CD4-positive, alpha-beta T cell treated with Interleukin-15 for 4 hours (primary cell): ENCODE measurements at regions not wholly inside any gene's neighbourhood (a gene's known extent, or its start where the extent isn't known, plus 50 kb on each side); places are given as distances from the start of the nearest gene placed in this dataset.

ENCODE experiments used
- DNase-seq: peaks from one replicate; pipeline ENCODE4 v3.0.0-alpha.2; 2020; ENCODE audit warnings: low spot score

GRCh38 chr22:47568700-47569099 is 806.2 kb downstream of the TBC1D22A start:
- no peak for DNase-seq

DNA sequence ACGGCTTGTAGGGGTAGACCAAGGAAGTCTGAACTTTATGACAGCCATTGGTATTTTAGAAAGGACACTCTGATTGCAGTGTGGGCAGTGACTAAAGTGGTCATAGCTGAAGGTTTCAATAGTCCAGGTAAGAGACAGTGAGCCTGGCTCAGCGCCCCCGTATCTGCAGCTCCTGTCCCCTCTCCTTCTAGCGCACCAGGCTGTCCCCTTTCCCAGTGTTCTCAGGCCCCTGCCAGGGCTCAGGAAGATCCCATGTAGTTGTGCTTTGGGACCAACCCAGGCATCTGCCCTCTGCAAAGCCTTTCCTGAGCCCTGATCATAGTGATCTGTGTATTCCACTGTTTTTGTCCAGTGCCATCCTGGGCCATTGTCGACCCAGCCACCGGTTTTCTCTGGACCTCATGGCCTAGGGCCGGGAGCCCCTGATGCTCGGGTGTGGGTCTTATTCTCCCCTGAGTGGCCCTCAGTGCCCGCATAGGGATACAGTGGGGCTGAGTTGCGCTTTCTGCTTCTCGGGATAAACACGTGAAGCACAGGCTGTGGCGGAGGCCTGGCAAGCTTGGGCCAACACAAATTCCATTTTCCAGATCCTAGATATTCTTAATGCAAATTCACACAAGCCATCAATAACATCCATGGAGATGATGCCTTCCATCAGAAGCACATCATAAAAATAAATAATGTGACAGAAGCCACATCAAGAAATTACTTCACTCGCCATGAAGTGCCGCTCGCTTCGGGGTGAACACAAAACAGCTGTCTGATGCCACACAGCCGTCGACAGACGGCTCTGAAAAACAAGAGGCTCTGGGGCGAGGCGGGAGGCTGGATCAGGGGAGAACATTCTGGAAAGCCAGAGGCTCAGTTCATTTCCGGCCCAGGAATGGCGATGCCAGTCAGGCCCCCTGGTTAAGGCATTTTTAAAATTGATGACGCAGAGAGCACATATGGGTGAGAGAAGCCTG is 805.0 kb downstream of the TBC1D22A start:
- no peak for DNase-seq

- DNase-seq, result no peak
Observed at GRCh38 chr22:47566491-47566890, 804.0 kb downstream of the TBC1D22A start.

- no peak for DNase-seq
Observed at GRCh38 chr22:47565607-47566006, 803.2 kb downstream of the TBC1D22A start.

GRCh38 chr22:47564651-47565434 is 802.4 kb downstream of the TBC1D22A start:
- no peak for DNase-seq

- DNase-seq, result no peak
Observed at GRCh38 chr22:47564158-47564450, 801.7 kb downstream of the TBC1D22A start.

DNA sequence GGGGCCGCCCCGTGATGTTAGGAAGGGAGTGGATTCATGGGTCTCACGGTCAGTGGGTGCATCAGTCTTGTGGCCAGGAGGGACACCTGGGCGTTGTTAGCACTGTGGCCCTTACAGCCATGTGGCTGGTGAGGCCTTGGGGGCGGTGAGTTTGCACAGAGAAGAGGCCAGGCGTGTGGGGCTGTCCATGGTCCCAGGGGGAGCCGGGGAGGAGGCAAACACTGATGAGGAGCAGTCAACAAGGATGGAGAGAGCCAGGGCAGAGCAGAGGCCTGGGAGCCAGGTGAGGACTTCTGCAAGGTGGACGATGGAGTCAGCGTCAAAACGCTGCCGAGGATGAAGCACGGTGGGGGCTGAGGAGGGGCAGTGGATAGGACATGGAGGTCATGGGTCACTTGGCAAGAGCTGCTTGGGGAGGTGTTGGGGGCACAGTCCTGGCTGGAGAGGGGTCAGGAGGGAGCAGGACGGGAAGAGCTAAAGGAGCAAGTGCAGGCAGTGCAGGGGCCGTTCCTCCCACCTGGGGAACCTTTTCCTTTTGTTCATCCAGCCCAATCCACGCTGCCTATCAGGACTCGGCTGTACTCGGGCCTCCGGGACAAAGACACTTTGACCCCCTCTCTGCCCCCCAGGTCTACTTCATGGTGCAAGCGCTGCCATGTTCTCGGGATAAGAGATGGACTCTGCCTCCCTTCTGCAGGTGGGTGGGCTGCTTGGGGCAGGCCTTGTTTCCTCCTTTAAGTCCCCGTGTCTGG is 801.1 kb downstream of the TBC1D22A start:
- DNase-seq, result no peak

GRCh38 chr22:47561766-47562165 is 799.3 kb downstream of the TBC1D22A start:
- DNase-seq, result no peak

DNA sequence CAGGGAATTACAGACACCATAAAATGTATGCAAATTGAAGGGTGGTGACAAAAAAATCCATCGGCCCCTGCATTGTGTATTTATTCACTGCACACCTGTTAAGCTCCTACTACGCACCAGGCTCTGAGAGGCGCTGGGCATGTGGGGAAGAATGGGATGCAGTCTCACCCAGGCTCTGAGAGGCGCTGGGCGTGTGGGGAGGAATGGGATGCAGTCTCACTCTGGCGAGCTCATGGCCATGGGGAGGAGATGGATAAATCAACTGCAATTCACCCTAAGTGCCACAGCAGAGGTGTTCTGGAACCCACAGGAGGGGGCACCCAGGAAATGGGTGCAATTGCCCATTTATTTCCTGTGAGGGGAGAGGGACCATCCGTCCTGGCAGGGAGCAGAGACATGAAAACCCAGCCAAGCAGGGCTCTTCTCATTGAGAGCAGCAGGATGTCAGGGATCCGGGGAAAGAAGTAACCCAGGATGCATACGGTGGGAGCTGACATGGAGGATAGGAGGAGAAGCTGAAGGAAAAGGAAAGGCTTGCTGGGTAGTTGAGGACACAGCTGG is 798.7 kb downstream of the TBC1D22A start:
- DNase-seq, result no peak

GRCh38 chr22:47558828-47559700 is 796.6 kb downstream of the TBC1D22A start:
- DNase-seq, result no peak

- DNase-seq, result no peak
Observed at GRCh38 chr22:47556473-47556872, 794.0 kb downstream of the TBC1D22A start.

DNA sequence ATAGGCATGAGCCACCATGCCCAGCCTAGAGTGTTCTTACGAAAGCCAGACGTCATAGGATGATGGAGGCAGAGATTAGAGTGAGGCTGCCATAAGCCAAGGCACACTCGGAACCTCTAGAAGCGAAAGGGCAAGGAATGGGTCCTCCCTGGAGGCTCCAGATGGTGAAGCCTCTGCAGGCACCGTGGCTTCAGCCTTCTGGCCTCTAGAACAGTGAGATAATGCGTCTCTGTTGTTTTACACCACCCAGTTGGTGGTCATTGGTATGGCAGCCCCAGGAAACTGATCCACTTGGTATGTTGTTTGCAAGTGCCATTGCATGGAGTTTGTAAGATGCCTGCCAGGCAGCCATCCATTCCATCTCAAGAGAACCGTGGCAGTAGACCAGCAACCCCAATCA is 791.0 kb downstream of the TBC1D22A start:
- DNase-seq, result no peak

DNA sequence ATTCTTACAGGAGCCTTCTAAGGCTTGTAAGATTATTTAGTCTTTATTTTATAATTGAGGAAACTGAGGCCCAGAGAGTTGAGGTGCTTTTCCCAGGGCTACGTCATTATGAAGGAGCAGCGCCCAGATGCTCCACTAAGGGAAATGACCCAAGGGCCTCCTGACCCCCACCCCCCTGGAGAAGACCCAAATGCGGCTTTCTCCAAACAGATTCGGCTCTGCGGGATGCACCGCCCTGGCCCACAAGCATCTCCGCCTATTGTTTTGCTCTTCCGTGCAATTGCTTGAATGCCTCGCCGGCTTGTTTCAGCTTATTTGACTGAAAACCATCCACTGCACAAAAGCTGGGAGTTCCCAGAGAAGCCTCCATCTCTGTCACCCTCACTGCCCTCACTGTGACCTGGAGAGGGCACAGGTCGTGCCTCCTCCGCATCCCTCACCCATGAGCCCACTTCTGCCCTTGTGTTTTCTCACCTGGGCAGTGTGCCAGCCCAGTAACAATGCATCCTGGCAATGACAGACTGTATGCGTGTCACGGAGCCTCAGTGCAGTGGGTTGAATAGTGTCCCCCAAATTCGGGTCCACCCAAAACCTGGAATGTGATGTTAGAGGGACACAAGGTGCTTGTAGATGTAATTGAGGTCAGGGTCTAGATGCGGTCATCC is 790.2 kb downstream of the TBC1D22A start:
- no peak for DNase-seq

GRCh38 chr22:47552024-47552423 is 789.6 kb downstream of the TBC1D22A start:
- DNase-seq, result no peak

- DNase-seq, result no peak
Observed at GRCh38 chr22:47551431-47551775, 789.0 kb downstream of the TBC1D22A start.

- DNase-seq, result no peak
Observed at GRCh38 chr22:47550524-47551430, 788.3 kb downstream of the TBC1D22A start.

DNA sequence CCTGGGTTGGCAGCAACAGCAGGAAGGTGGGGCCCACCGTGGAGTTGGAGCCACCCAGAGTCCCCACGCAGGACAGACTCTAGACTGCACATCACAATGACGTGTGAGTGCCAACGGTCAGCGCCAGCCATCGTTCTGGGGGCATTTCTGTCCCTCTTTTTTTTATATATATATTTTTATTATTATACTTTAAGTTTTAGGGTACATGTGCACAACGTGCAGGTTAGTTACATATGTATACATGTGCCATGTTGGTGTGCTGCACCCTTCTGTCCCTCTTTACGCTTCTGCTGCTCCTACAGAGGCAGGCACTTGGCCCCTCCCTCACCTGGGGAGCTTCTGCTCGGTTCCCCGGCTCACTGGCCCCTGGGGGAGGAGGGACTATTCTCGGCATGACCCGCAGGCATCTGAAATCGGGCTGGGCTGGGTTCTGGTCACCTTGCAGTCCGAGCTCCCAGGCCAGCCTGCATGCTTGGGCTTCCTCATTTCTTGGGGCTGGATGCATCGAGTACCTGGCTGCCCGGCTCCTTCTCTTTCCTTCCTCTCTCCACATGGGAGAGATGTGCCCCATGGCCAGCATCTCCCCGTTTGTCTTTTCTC is 787.4 kb downstream of the TBC1D22A start:
- no peak for DNase-seq

DNA sequence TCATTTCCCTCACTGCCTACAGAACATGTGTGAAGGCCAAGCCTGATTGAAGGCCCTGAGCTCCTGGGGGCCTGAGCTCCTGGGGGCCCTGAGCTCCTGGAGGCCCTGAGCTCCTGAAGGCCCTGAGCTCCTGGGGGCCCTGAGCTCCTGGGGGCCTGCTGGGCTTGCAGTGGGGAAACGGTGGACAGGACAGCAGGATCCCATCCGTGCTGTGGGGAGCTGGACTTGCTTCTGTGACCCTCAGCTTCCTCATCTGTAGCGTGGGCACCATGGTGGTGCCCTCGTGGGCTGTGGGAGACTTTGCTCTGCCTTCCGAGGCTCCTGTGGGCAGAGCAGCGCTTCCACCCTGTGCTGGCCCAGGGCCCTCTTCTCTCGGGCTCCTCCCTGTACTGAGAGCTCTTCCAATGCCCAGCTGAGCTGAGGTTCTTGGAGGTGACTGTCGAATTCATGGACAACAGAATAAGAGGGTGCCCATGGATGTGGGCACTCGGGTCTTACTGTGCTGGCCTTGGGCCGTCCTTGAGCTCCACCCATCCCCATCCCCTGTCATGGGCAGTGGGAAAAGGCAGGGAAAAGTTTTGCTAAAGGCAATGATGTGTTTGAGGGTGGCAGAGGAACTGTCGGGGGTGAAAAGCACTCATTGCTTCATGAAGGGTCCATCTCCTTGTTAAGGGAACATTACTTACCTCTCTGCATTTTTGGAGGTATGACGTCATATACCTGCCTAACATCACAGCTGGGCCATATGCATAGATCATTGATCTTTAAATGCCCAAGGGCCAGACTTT is 786.7 kb downstream of the TBC1D22A start:
- no peak for DNase-seq
